ENCODE measurements at regions not wholly inside any gene's neighbourhood (a gene's known extent, or its start where the extent isn't known, plus 50 kb on each side); places are given as distances from the start of the nearest gene placed in this dataset.

DNA sequence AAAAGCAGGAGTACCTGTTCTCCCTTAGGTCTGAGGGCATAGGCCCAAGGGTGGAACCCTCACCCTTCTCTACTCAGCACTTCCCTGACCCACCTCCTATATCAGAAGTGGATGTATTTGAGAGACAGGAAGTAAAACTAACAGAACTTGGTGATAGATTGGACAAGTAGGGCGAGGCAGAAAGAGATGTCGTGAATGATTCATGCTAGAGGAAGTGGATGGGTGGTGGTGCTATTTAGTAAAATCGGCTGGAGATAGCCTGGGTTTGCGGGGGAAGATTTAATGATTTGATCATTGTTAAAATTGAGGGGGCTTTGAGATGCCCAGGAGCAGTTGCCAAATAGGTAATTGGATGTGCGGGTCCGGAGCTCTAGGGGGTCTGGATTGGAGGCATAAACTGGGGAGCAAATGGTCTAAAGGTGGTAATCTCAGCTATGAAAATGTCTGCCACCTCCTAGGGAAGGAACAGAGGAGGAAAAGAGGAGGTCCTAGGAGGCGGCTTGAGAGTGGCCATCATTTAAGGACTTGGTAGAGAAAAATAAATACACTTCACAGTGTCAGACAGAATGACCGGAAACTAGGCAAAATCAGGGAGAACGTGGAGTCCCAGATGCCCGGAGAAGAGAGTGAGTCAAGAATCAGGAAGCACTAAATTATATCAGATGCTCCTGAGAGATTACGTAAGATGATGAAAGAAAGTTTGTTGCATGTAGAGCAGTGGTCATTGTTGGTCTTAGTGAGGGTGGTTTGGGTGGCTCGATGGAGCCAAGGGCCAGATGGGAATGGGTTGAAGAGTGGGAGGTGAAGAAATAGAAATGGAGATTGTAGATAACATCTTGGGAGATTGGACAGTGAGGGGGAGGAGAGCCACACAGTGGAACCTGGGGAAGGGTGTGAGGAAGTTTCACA is 142.0 kb downstream of the CEP57L1 start:
- Histone ChIP-seq H3K27ac (ENCODE audit: low read depth, low read length) (no peak overlapping the region), H3K27me3 (ENCODE audit: control insufficient read depth, insufficient read depth, low read length) (no peaks in the 10 kb centered on the region), H3K9me3 (ENCODE audit: control insufficient read depth, insufficient read depth, low read length) (no peaks in the 10 kb centered on the region)

DNA sequence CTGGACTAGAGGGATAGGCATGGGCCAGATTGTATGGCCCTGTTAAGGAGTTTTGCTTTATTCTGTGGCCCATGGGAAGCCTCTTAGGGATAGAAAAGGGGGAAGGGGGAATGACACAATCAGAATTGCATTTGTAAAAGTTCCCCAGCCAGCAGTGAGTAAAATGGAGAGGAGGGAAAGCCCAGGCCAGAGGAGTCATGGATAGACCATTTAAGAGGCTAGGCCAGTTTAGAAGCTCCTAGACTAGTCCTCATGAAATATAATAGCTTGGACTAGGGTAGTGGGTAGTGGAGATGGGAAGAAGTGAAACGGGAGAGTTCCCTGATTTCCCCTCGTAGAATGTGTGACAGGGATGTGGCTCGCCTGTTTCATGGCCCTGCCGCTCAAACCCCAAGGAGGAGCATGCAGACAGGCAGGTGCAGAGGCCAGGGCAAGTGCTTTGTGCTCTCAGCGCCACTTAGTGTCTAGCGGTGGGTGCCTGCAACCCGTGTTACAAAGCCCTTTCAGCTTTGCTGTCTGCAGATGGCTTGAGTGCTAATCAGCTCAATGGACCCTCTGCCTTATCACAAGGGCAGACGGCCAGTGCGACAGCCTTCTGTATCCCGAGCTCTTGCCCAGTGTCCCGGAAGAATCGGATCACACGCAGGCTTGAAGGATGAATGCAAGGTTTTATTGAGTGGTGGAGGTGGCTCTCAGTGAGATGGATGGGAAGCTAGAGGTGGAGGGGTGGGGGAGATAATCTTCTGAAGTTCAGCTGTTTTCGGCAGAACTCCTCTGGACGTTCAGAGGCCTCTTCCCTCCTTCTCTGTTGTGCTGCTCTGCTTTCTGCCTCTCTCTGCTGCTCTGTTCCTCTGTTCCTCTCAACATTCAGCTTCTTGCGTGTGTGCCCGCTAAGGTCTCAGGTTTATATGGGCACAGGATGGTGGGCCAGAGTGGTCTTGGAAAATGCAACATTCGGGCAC is 141.1 kb downstream of the CEP57L1 start:
- Histone ChIP-seq H3K36me3 (ENCODE audit: control insufficient read depth, insufficient read depth, low read length) (no peaks in the 10 kb centered on the region), H3K4me1 (ENCODE audit: control insufficient read depth, insufficient read depth, low read length) (peaks cover 5% of the 10 kb centered on the region), H3K9me3 (ENCODE audit: control insufficient read depth, insufficient read depth, low read length) (no peaks in the 10 kb centered on the region), H3K27ac (ENCODE audit: low read depth, low read length) (no peak overlapping the region), H3K27me3 (ENCODE audit: control insufficient read depth, insufficient read depth, low read length) (no peaks in the 10 kb centered on the region), H3K4me3 (ENCODE audit: low read depth, low read length) (no peak overlapping the region)
- 23% methylated on average over 13 of the region's 18 CpGs for WGBS (ENCODE audit: insufficient coverage)
- DNase-seq (ENCODE audit: low read depth in 4 of 6, low spot score in 6 of 6): peak in 2 of 6 donors; percentile 25 to 30

More for the DNA sequence above, 142.0 kb downstream of the CEP57L1 start:
- Histone ChIP-seq H3K4me1 (ENCODE audit: control insufficient read depth, insufficient read depth, low read length) (peaks cover 5% of the 10 kb centered on the region), H3K36me3 (ENCODE audit: control insufficient read depth, insufficient read depth, low read length) (no peaks in the 10 kb centered on the region), H3K4me3 (ENCODE audit: low read depth, low read length) (no peak overlapping the region)
- DNase-seq (ENCODE audit: low read depth in 4 of 6, low spot score in 6 of 6): no peak
- WGBS (ENCODE audit: insufficient coverage): 91% methylated on average over 12 of the region's 12 CpGs

DNA sequence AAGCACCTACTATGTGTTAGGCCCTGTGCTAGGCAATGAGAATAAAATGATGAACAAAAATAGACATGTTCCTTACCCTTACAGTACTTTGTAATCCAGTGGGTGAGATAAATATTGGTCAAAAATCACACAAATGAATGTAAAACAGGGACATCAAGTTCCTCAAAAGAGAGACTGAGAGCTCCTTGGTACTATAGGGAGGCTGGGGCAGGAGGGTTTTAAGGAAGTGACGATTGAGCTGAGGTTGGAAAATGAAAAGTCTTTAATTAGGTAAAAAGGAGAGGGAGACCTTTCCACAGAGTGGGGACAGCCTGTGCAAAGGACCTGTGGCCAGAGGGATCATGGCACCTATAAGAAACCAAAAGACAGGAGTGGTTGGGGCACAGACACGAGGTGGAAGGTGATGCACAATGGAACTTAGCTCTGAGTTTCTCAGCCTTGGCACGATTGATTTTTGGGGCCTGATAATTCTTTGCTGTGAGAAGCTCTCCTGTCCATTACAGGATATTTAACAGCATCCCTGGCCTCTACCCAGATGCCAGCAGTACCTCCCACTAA is 140.3 kb downstream of the CEP57L1 start:
- H3K36me3 ChIP-seq (ENCODE audit: control insufficient read depth, insufficient read depth, low read length): no peaks in the 10 kb centered on the region
- H3K27ac ChIP-seq (ENCODE audit: low read depth, low read length): no peak overlapping the region
- DNase-seq (ENCODE audit: low read depth in 4 of 6, low spot score in 6 of 6): no peak
- H3K9me3 ChIP-seq (ENCODE audit: control insufficient read depth, insufficient read depth, low read length): no peaks in the 10 kb centered on the region
- 81% methylated on average over 2 of the region's 3 CpGs for WGBS (ENCODE audit: insufficient coverage)
- H3K4me3 ChIP-seq (ENCODE audit: low read depth, low read length): no peak overlapping the region
- no peaks in the 10 kb centered on the region for H3K27me3 ChIP-seq (ENCODE audit: control insufficient read depth, insufficient read depth, low read length)
- H3K4me1 ChIP-seq (ENCODE audit: control insufficient read depth, insufficient read depth, low read length): peaks cover 5% of the 10 kb centered on the region

DNA sequence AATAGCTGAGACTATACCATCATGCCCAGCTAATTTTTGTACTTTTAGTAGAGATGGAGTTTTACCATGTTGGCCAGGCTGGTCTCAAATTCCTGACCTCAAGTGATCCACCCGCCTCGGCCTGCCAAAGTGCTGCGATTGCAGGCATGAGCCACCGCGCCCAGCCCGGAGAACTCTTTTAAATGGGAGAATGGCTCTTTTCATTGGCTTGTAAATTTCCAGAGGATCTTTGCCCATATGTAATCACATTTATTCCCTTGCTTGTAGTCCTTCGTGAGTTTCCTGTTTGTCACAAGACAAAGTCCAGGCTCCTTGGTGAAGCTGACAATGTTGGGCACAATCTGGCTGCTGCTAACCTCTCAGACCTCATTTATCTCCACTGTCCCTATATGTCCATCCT is 135.1 kb downstream of the CEP57L1 start:
- Histone ChIP-seq H3K27ac (ENCODE audit: low read depth, low read length) (no peak overlapping the region), H3K4me1 (ENCODE audit: control insufficient read depth, insufficient read depth, low read length) (no peaks in the 10 kb centered on the region), H3K9me3 (ENCODE audit: control insufficient read depth, insufficient read depth, low read length) (no peaks in the 10 kb centered on the region), H3K27me3 (ENCODE audit: control insufficient read depth, insufficient read depth, low read length) (no peaks in the 10 kb centered on the region), H3K36me3 (ENCODE audit: control insufficient read depth, insufficient read depth, low read length) (no peaks in the 10 kb centered on the region), H3K4me3 (ENCODE audit: low read depth, low read length) (no peak overlapping the region)
- no peak for DNase-seq (ENCODE audit: low read depth in 4 of 6, low spot score in 6 of 6)
- WGBS (ENCODE audit: insufficient coverage): 91% methylated on average over 7 of the region's 7 CpGs

DNA sequence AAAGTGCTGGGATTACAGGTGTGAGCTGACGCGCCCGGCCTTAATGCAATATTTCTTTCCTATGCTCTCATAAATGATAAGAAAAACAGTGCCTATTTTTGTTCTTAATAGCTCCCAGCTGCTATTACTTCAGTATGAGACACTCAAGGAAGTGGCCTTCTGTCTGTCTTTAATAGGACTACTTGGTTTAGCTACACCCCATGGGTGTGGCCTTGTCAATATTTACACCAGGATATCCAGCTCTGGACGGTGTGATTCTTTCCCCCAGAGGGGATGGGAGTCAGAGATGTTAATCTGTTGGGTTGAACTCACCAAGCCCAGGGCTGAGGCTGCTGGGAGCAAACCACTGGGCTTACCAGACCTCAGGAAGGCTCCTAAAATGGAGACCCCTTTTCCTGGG is 134.2 kb downstream of the CEP57L1 start:
- Histone ChIP-seq H3K9me3 (ENCODE audit: control insufficient read depth, insufficient read depth, low read length) (no peaks in the 10 kb centered on the region), H3K4me3 (ENCODE audit: low read depth, low read length) (no peak overlapping the region), H3K27ac (ENCODE audit: low read depth, low read length) (no peak overlapping the region), H3K27me3 (ENCODE audit: control insufficient read depth, insufficient read depth, low read length) (no peaks in the 10 kb centered on the region), H3K36me3 (ENCODE audit: control insufficient read depth, insufficient read depth, low read length) (no peaks in the 10 kb centered on the region), H3K4me1 (ENCODE audit: control insufficient read depth, insufficient read depth, low read length) (no peaks in the 10 kb centered on the region)
- 100% methylated on average over 3 of the region's 4 CpGs for whole genome bisulfite sequencing (ENCODE audit: insufficient coverage)
- no peak for DNase-seq (ENCODE audit: low read depth in 4 of 6, low spot score in 6 of 6)

DNA sequence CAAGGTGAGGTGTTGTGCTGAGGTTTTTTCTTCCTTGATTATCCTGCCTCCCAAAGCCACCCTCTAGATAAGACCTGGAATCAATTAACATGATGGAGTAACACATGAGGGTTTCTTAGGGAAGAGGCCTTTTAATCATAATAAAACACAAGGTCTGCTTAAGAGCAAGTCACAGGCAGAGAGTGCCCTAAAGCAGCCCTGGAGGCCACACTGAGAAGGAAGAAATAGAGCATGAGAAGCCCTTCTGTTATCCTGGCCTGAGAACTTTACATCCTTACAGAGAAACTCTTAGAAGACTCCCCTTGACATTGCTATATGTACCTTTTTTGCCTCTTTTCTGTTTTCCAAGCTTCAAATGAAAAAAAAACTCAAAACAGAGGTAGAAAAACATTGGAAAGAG is 132.3 kb downstream of the CEP57L1 start:
- Histone ChIP-seq H3K27ac (ENCODE audit: low read depth, low read length) (no peak overlapping the region), H3K9me3 (ENCODE audit: control insufficient read depth, insufficient read depth, low read length) (no peaks in the 10 kb centered on the region), H3K36me3 (ENCODE audit: control insufficient read depth, insufficient read depth, low read length) (no peaks in the 10 kb centered on the region), H3K4me1 (ENCODE audit: control insufficient read depth, insufficient read depth, low read length) (no peaks in the 10 kb centered on the region), H3K4me3 (ENCODE audit: low read depth, low read length) (no peak overlapping the region), H3K27me3 (ENCODE audit: control insufficient read depth, insufficient read depth, low read length) (no peaks in the 10 kb centered on the region)
- no peak for DNase-seq (ENCODE audit: low read depth in 4 of 6, low spot score in 6 of 6)

DNA sequence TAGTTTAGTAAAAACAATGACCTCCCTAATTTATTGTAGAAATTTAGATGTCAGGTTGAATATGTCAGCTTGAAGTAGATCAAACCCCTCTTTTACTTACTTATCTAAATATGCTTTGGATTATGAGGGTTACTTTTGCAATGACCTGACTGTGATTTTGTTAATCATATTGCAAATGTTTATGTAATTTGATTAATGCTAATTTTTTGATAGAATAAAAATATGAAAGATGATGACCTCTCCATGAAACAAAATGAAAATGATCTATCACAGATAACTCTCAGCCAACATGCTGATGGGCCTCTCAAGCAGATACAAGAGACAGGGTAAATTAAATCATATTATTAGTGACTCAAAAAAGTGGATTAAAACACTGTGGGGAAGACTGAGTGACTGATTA is 131.0 kb downstream of the CEP57L1 start:
- Histone ChIP-seq H3K36me3 (ENCODE audit: control insufficient read depth, insufficient read depth, low read length) (no peaks in the 10 kb centered on the region), H3K27me3 (ENCODE audit: control insufficient read depth, insufficient read depth, low read length) (no peaks in the 10 kb centered on the region), H3K27ac (ENCODE audit: low read depth, low read length) (no peak overlapping the region), H3K4me1 (ENCODE audit: control insufficient read depth, insufficient read depth, low read length) (no peaks in the 10 kb centered on the region), H3K9me3 (ENCODE audit: control insufficient read depth, insufficient read depth, low read length) (no peaks in the 10 kb centered on the region), H3K4me3 (ENCODE audit: low read depth, low read length) (no peak overlapping the region)
- DNase-seq (ENCODE audit: low read depth in 4 of 6, low spot score in 6 of 6): no peak

DNA sequence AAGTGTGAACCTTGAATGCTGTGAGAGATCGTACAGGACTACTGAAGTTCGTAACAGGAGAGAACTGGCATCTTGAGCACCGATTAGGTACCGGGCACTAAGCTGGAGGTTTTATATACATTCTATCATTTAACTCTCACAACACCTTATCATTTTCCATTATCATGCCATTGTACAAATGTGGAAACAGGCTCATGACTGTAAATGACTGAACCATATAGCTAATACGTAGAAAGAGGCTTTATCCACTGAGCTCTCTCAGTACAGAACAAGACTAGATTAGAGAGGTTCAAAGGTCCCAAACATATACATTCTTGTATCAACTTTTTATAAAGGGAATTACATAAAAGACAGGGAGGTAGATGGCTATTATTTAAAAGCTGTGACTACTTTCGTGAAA is 130.6 kb downstream of the CEP57L1 start:
- Histone ChIP-seq H3K27me3 (ENCODE audit: control insufficient read depth, insufficient read depth, low read length) (no peaks in the 10 kb centered on the region), H3K4me1 (ENCODE audit: control insufficient read depth, insufficient read depth, low read length) (no peaks in the 10 kb centered on the region), H3K36me3 (ENCODE audit: control insufficient read depth, insufficient read depth, low read length) (no peaks in the 10 kb centered on the region), H3K27ac (ENCODE audit: low read depth, low read length) (no peak overlapping the region), H3K9me3 (ENCODE audit: control insufficient read depth, insufficient read depth, low read length) (no peaks in the 10 kb centered on the region), H3K4me3 (ENCODE audit: low read depth, low read length) (no peak overlapping the region)
- no CpG with 5 or more reads among the region's 6 CpGs for WGBS (ENCODE audit: insufficient coverage)
- DNase-seq (ENCODE audit: low read depth in 4 of 6, low spot score in 6 of 6): no peak

DNA sequence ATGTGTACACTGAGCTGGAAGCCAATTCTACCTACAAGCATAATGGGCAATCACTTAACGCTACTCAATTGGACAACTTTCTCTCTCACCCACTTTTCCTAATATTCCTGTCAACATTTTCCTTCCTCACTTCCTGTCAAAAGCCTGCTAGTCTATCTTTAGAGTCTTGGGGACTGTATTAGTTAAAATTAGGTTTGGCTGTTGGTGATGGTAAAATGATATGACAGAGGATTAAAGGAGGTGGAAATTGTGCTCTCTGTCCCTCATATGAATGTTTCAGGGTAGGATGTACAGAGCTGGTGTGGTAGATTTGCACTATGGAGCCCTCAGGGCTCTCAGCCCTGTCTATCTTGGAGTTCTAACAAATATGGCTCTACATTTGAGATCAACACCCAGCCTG is 129.7 kb downstream of the CEP57L1 start:
- H3K36me3 ChIP-seq (ENCODE audit: control insufficient read depth, insufficient read depth, low read length): no peaks in the 10 kb centered on the region
- no peak overlapping the region for H3K27ac ChIP-seq (ENCODE audit: low read depth, low read length)
- no peaks in the 10 kb centered on the region for H3K9me3 ChIP-seq (ENCODE audit: control insufficient read depth, insufficient read depth, low read length)
- no CpG with 5 or more reads among the region's 1 CpG for WGBS (ENCODE audit: insufficient coverage)
- H3K27me3 ChIP-seq (ENCODE audit: control insufficient read depth, insufficient read depth, low read length): no peaks in the 10 kb centered on the region
- no peak overlapping the region for H3K4me3 ChIP-seq (ENCODE audit: low read depth, low read length)
- H3K4me1 ChIP-seq (ENCODE audit: control insufficient read depth, insufficient read depth, low read length): no peaks in the 10 kb centered on the region
- no peak for DNase-seq (ENCODE audit: low read depth in 4 of 6, low spot score in 6 of 6)
